ENCODE measurements at regions not wholly inside any gene's neighbourhood (a gene's known extent, or its start where the extent isn't known, plus 50 kb on each side); places are given as distances from the start of the nearest gene placed in this dataset.
"Not testable (repeated sequence)": the region's sequence is repeated elsewhere in the genome, so short reads cannot be mapped to it uniquely, and the experiment has no call there.

- no peak for TF ChIP-seq CTCF (conservative IDR thresholded peaks at IDR 0.05; ENCODE audit: low read depth)
- CTCF ChIA-PET: no interaction called here
- no peak overlapping the region for H3K27ac ChIP-seq
- POLR2A ChIA-PET (ENCODE audit: low non-redundant PET): no interaction called here
- no peak for DNase-seq (ENCODE audit: low spot score)
Observed at GRCh38 chr18:39449566-39449965, 1884.0 kb upstream of the CELF4 start.

GRCh38 chr18:39448942-39449341 lies 1883.3 kb upstream of the CELF4 start:
- TF ChIP-seq CTCF (conservative IDR thresholded peaks at IDR 0.05; ENCODE audit: low read depth): no peak
- ChIA-PET POLR2A (ENCODE audit: low non-redundant PET) (no interaction called here), CTCF (no interaction called here)
- DNase-seq (ENCODE audit: low spot score): no peak
- H3K27ac ChIP-seq: no peak overlapping the region

GRCh38 chr18:39444957-39445356 lies 1879.4 kb upstream of the CELF4 start:
- H3K27ac ChIP-seq; DNase-seq (ENCODE audit: low spot score); POLR2A ChIA-PET (ENCODE audit: low non-redundant PET); CTCF ChIA-PET: not testable (repeated sequence)

GRCh38 chr18:39441648-39442047 lies 1876.0 kb upstream of the CELF4 start:
- ChIA-PET POLR2A (ENCODE audit: low non-redundant PET) (no interaction called here), CTCF (no interaction called here)
- DNase-seq (ENCODE audit: low spot score): no peak
- no peak overlapping the region for H3K27ac ChIP-seq
- no peak for TF ChIP-seq CTCF (conservative IDR thresholded peaks at IDR 0.05; ENCODE audit: low read depth)

- ChIA-PET CTCF (no interaction called here), POLR2A (ENCODE audit: low non-redundant PET) (no interaction called here)
- no peak for DNase-seq (ENCODE audit: low spot score)
- TF ChIP-seq CTCF (conservative IDR thresholded peaks at IDR 0.05; ENCODE audit: low read depth): no peak
- no peak overlapping the region for H3K27ac ChIP-seq
Observed at GRCh38 chr18:39435996-39436395, 1870.4 kb upstream of the CELF4 start.

GRCh38 chr18:39435209-39435608 lies 1869.6 kb upstream of the CELF4 start:
- ChIA-PET POLR2A (ENCODE audit: low non-redundant PET) (no interaction called here), CTCF (no interaction called here)
- TF ChIP-seq CTCF (conservative IDR thresholded peaks at IDR 0.05; ENCODE audit: low read depth): no peak
- no peak for DNase-seq (ENCODE audit: low spot score)
- no peak overlapping the region for H3K27ac ChIP-seq

- POLR2A ChIA-PET (ENCODE audit: low non-redundant PET): no interaction called here
- TF ChIP-seq CTCF (conservative IDR thresholded peaks at IDR 0.05; ENCODE audit: low read depth): no peak
- CTCF ChIA-PET: no interaction called here
- H3K27ac ChIP-seq: no peak overlapping the region
- no peak for DNase-seq (ENCODE audit: low spot score)
Observed at GRCh38 chr18:39434223-39434920, 1868.8 kb upstream of the CELF4 start.

All from RWPE1 (cell line).